ENCODE measurements at regions not wholly inside any gene's neighbourhood (a gene's known extent, or its start where the extent isn't known, plus 50 kb on each side); places are given as distances from the start of the nearest gene placed in this dataset. TPM values are rescaled to one million over a fixed set of nuclear protein-coding genes. Genes with fewer than 3 reads are reported as not detected.
"Not testable (repeated sequence)": the region's sequence is repeated elsewhere in the genome, so short reads cannot be mapped to it uniquely, and the experiment has no call there.

DNA sequence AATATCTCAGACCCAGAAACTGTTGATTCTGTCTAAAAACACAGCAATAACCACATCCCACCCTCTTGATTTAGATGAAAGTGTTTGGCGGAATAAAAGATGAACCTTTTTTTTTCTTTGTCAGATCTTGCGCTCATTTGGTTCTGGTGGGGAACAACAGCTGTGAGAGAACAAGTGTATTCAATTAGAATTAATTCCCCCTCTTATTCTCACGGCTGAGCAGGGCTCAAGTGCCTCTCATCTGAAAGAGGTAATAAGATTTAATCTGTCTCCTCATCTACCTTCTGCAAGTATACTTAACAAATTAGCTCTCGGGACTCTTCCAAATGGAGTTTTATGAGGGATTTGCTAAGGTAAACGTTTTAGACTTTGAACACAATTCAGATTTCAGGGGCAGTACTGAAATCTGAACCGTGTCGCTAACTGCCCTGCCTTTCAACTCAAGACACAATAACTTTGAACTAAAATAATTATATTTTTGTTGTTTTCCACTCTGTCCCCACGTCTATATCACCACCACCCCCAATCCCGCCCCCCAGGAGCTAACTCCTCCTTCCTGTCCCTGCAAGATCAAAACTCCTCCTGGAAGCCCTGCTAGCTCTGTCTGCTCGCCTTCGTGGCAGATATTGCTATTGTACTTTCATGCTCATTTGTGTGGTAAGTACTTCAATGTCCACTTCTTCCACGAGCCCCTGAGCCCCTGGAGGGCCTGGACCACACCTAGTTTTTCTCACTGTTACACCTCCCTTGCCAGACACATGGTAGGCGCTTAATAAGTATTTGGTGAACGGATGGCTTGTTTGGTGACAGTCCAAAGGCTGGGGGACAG, 54.2 kb upstream of the ROPN1B start:
- H3K27me3 Mint-ChIP-seq (ENCODE audit: unreplicated experiment); H3K36me3 Mint-ChIP-seq (ENCODE audit: unreplicated experiment); H3K9me3 Mint-ChIP-seq (ENCODE audit: unreplicated experiment); DNase-seq (ENCODE audit: extremely low spot score, unreplicated experiment): not testable (repeated sequence)
- H3K27ac Mint-ChIP-seq (ENCODE audit: unreplicated experiment): peak overlapping the region; percentile 84
- peak overlapping the region; percentile 80 for H3K4me3 Mint-ChIP-seq (ENCODE audit: unreplicated experiment)
- H3K4me1 Mint-ChIP-seq (ENCODE audit: unreplicated experiment): peaks cover 12% of the 10 kb centered on the region

GRCh38 chr3:125915437-125915787, 53.6 kb upstream of the ROPN1B start:
- not testable (repeated sequence) for DNase-seq (ENCODE audit: extremely low spot score, unreplicated experiment); H3K9me3 Mint-ChIP-seq (ENCODE audit: unreplicated experiment); H3K27me3 Mint-ChIP-seq (ENCODE audit: unreplicated experiment); H3K36me3 Mint-ChIP-seq (ENCODE audit: unreplicated experiment)
- H3K4me1 Mint-ChIP-seq (ENCODE audit: unreplicated experiment): peaks cover 12% of the 10 kb centered on the region
- H3K4me3 Mint-ChIP-seq (ENCODE audit: unreplicated experiment): peak overlapping the region; percentile 80
- H3K27ac Mint-ChIP-seq (ENCODE audit: unreplicated experiment): peak overlapping the region; percentile 84

DNA sequence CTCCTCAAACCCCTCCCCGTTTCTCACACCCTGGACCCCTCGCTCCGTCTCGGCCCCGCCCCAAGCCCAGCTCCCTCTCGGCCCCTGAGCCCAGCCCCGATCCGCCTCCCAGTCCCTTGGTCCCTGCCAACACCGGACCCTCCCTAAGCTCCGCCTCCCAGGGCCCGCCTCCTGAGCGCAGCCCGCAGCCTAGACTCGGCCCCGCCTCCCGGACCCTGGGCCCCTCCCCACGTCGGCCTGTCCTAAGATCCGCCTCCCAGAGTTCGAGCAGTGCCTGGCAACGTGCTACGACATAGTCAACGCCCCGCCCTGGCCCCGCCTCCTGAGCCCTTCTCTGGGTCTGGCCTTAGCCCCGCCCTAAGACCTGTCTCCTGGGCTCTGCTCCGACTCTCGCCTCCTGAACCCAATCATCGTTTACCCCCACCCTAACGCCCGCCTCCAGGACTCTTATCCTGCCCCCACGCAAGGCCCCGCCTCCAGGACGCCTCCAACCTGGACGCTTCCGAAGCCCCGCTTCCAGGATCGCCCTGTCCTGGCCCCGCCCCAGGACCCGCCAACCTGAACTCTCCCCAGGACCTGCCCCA, 53.1 kb upstream of the ROPN1B start:
- Mint-ChIP-seq H3K4me1 (ENCODE audit: unreplicated experiment) (peaks cover 12% of the 10 kb centered on the region), H3K27ac (ENCODE audit: unreplicated experiment) (peak overlapping the region; percentile 84), H3K4me3 (ENCODE audit: unreplicated experiment) (peak overlapping the region; percentile 80)
- DNase-seq (ENCODE audit: extremely low spot score, unreplicated experiment): peak; percentile 100
- not testable (repeated sequence) for H3K9me3 Mint-ChIP-seq (ENCODE audit: unreplicated experiment); H3K27me3 Mint-ChIP-seq (ENCODE audit: unreplicated experiment); H3K36me3 Mint-ChIP-seq (ENCODE audit: unreplicated experiment)

- TF ChIP-seq CTCF (IDR thresholded peaks at IDR 0.05): peak; percentile 50
- Mint-ChIP-seq H3K27me3 (ENCODE audit: unreplicated experiment) (no peaks in the 10 kb centered on the region), H3K4me3 (ENCODE audit: unreplicated experiment) (peak overlapping the region; percentile 80), H3K9me3 (ENCODE audit: unreplicated experiment) (no peaks in the 10 kb centered on the region), H3K36me3 (ENCODE audit: unreplicated experiment) (no peaks in the 10 kb centered on the region), H3K27ac (ENCODE audit: unreplicated experiment) (peak overlapping the region; percentile 84), H3K4me1 (ENCODE audit: unreplicated experiment) (peaks cover 12% of the 10 kb centered on the region)
- DNase-seq (ENCODE audit: extremely low spot score, unreplicated experiment): no peak
Observed at GRCh38 chr3:125916376-125916978, 52.5 kb upstream of the ROPN1B start.

DNA sequence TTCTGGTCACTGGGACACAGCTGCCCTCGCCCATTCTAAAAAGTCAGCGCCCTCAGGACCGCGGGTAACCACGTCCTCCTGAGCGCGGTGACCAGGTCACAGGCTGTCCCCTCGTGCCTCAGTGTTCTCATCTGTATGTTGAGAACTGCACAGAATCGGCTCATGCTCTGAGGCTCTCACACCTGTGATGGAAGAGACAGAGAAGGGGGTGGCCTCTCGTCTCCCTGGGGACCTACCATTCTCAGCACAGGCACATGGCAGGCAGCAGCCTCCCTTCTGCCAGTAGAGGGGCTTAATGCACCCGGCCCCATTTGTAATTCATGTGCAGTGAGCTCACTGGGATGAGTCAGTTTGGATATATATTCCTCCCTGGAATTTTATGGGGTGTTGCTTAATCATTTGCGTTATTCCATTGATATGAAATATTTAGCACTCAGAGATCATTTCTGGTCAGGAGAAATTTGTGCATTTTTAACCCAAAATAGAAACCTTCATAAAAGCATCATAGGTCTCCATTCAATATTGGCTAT, 51.9 kb upstream of the ROPN1B start:
- Mint-ChIP-seq H3K27ac (ENCODE audit: unreplicated experiment) (peak overlapping the region; percentile 67), H3K4me1 (ENCODE audit: unreplicated experiment) (peaks cover 12% of the 10 kb centered on the region), H3K4me3 (ENCODE audit: unreplicated experiment) (peak overlapping the region; percentile 80)
- not testable (repeated sequence) for H3K27me3 Mint-ChIP-seq (ENCODE audit: unreplicated experiment); H3K36me3 Mint-ChIP-seq (ENCODE audit: unreplicated experiment); H3K9me3 Mint-ChIP-seq (ENCODE audit: unreplicated experiment); DNase-seq (ENCODE audit: extremely low spot score, unreplicated experiment)

DNA sequence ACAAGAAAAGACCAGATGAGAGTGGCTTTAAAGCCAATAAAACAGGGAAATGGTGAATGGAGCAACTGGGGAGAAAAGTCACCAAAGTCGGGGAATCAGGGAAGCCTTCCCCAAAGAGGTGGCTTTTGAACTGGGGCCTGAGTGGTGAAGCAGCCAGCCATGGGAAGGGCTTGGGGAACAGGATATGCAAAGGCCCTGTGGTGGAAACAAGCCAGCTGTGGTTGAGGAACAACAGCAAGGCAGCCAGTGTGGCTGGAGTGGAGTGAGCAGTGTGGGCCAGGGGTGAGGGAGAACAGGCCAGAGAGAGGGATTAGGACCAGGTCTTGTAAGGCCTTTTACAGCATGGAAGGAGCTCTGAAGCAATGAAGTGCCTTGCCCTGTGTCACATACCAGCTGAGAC, 51.0 kb upstream of the ROPN1B start:
- not testable (repeated sequence) for H3K27me3 Mint-ChIP-seq (ENCODE audit: unreplicated experiment); H3K9me3 Mint-ChIP-seq (ENCODE audit: unreplicated experiment); H3K36me3 Mint-ChIP-seq (ENCODE audit: unreplicated experiment); H3K27ac Mint-ChIP-seq (ENCODE audit: unreplicated experiment); H3K4me3 Mint-ChIP-seq (ENCODE audit: unreplicated experiment); DNase-seq (ENCODE audit: extremely low spot score, unreplicated experiment)
- peaks cover 12% of the 10 kb centered on the region for H3K4me1 Mint-ChIP-seq (ENCODE audit: unreplicated experiment)

DNA sequence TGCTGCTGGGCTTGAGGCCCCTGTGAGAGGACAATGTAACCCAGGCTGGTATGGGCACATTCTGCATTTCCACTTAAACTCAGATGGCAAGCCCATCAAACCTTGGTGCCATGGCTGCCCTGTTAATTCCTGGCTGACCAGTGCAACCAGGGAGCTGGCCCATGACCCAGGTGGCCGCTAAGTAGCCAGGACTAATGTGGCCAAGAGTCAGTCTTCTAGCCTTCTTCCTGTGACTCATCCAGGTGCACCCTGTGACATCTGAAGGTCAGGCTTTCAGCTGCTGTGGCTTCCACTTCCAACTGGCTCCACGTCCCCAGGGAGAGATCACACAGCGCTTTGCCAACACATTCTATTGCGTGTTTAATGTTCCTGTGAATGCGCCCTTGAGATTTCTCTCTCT, 50.5 kb upstream of the ROPN1B start:
- H3K4me3 Mint-ChIP-seq (ENCODE audit: unreplicated experiment); H3K27me3 Mint-ChIP-seq (ENCODE audit: unreplicated experiment); DNase-seq (ENCODE audit: extremely low spot score, unreplicated experiment); H3K9me3 Mint-ChIP-seq (ENCODE audit: unreplicated experiment); H3K27ac Mint-ChIP-seq (ENCODE audit: unreplicated experiment); H3K36me3 Mint-ChIP-seq (ENCODE audit: unreplicated experiment): not testable (repeated sequence)
- H3K4me1 Mint-ChIP-seq (ENCODE audit: unreplicated experiment): peaks cover 12% of the 10 kb centered on the region

DNA sequence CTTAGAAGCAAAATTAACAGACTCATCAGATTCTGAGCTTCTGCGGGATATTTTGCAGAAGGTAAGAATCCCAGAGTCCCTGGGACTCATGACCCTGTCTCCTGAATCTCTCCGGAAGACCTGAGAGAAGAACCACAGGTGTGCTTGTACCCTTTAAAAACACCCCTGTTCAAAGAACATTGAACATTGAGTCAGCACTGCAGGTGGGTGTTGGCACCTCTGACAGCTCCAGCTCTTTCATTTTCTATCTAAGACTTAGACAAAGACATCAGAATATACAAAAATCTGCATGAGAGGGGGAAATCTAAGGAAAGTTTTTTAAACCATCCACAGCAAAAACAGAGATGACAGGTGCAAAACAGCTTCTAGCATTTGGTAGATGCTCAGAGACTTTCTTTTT, 50.1 kb upstream of the ROPN1B start:
- peaks cover 12% of the 10 kb centered on the region for H3K4me1 Mint-ChIP-seq (ENCODE audit: unreplicated experiment)
- H3K36me3 Mint-ChIP-seq (ENCODE audit: unreplicated experiment); H3K27me3 Mint-ChIP-seq (ENCODE audit: unreplicated experiment); H3K4me3 Mint-ChIP-seq (ENCODE audit: unreplicated experiment); H3K9me3 Mint-ChIP-seq (ENCODE audit: unreplicated experiment); H3K27ac Mint-ChIP-seq (ENCODE audit: unreplicated experiment); DNase-seq (ENCODE audit: extremely low spot score, unreplicated experiment): not testable (repeated sequence)

Small RNAs in the stretch of these regions (microRNA-seq; reads per million reads assigned to microRNA genes)
- gene MIR548I1 (ENCODE audit: unreplicated experiment): not detected

Data from osteocyte (in vitro differentiated cells).